GM04503 (cell line): ENCODE measurements at regions not wholly inside any gene's neighbourhood (a gene's known extent, or its start where the extent isn't known, plus 50 kb on each side); places are given as distances from the start of the nearest gene placed in this dataset.
A peak's percentile ranks its signal among the peaks of the same experiment; 100 is the strongest.
"Not testable (repeated sequence)": the region's sequence is repeated elsewhere in the genome, so short reads cannot be mapped to it uniquely, and the experiment has no call there.

Source experiments
- DNase-seq: peaks from one replicate; pipeline ENCODE4 v3.0.0-alpha.2; 2012; ENCODE audit warnings: low read depth

- DNase-seq, result not testable (repeated sequence)
These were observed 53.6 kb upstream of the PLGLB1 start for GRCh38 chr2:87075054-87075790.

GRCh38 chr2:87075791-87076252, 54.2 kb upstream of the PLGLB1 start:
- DNase-seq, result not testable (repeated sequence)

DNA sequence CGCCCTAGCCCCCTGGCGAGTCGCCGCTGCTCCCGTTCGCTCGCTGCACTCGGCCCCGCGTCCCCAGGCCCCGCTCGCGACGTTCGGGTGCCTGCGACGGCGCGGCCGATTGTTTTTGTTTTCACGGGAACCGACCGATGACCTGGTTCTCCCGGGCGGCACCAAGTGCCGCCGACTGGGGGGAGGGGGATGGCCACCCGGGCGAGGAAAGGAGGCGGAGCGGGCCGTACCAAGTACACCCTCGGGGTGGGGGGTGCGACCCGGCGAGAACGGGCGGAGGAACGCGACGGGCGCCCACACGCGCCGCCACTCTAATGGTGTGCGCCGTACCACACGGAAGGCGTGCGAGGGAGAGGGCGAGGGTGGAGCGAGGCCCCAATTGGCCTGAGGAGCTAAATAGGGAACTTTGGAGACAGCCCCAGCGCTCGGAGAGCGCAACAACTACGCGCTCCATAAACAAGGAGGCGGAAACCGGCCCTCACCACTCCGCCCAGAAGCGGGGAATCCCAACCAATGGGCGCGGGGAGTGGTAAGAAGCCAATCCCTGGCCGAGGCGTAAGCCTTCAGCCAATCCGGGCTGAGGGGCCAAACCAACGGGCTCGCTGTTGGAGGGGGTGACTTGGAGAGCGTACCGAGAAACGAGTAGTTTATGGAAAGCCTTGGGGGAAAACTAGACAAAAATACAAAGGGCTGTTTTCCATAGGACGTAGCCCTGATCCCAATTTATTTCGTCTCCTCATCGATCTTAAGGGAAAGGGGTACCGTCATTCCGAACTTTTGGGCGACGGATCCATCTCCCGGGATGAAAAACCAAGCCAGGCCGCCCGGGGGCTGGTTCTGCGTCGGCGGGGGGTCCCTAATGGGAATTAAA, 54.8 kb upstream of the PLGLB1 start:
- peak; percentile 52 for DNase-seq

DNA sequence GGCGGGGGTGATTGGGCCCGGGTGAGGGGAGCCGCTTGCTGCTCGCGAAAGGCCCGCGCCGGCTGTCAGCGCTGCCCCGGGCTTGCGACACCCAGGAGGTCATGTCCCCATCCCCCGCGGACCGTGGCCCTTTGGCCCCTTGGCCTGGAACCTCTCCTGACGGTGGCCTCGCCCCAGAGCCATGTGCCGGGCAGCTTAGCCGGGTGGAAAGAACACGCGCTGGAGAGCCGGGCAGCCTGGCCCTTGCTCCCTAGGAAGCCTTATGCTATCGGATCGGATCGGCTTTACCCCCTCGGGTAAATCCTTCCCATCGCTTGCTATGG, 55.4 kb upstream of the PLGLB1 start:
- not testable (repeated sequence) for DNase-seq

DNA sequence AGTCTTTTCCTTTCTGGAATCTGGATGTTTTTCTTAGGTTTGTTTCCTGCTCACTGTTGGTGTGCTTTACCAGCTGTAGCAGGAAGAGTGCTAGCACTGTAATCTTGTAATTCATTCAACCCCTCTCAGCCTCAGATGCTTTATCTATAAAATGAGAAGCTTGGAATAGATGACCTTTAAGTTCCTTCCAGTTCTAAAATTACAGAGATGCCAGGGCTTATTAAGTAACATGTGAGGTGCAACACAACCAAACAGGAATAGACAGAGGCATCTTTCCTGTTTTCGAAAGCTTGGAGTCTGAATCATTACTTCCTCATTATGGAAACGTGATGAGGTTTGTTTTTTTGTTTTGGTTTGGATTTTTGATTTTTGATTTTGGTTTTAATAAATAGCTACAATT, 60.1 kb upstream of the PLGLB1 start:
- DNase-seq, result not testable (repeated sequence)

DNA sequence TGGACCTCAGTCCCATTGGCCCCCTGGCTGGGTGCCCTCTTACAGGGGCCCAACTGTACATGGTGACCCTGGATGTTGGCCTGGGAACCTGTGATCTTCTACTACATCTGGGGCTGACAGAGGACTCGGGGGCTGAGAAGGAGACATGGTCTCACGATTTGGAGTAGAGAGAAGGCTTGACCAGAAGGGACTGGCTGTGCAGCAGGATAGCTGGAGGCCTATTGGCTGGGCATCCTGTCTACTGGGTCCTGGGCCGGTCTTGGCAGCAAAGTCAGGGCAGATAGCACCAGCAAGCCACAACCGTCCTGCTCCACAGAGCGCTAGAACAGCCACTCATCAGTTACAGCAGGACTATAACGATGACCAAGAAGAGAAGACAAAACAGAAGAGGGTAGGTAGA, 66.4 kb upstream of the PLGLB1 start:
- not testable (repeated sequence) for DNase-seq

DNA sequence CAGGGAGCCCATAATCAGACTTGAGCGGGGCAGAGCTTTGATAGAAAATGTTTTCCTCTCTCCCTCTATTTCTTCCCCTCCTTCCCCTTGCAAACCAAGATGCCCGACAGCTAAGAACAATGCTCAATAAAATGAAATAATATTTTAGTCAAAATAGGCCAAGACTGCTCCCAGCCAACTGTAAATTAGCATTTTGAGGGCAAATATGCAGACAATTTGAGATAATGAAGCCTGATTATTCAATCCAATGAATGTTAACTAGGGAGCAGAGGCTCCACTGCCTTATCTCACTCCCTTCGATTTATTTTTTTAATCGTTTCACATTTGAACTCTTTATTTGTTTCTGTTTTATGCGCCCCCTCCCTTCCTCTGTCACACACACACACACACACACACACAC, 67.8 kb upstream of the PLGLB1 start:
- not testable (repeated sequence) for DNase-seq

DNA sequence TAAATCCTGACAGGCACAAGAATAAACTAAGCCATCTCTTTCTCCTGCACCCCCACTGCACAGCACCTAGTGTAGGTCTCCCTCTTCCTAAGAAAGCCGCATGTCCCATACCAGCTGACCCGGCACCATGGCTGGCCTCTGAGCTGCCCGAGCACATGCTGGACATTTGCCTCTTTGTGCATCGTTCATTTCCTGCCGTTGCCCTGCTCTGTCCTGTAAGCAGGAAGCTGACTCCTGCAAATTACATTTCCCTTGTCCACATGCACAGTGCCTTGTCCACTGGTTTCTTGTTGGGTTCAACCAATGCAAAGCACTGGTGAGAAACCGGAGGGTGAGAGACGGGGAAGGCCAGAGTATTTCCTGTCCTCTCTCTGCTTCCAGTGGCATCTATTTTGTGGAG, 71.6 kb upstream of the PLGLB1 start:
- DNase-seq, result not testable (repeated sequence)

GRCh38 chr2:87093937-87094529, 72.4 kb upstream of the PLGLB1 start:
- DNase-seq, result not testable (repeated sequence)

DNA sequence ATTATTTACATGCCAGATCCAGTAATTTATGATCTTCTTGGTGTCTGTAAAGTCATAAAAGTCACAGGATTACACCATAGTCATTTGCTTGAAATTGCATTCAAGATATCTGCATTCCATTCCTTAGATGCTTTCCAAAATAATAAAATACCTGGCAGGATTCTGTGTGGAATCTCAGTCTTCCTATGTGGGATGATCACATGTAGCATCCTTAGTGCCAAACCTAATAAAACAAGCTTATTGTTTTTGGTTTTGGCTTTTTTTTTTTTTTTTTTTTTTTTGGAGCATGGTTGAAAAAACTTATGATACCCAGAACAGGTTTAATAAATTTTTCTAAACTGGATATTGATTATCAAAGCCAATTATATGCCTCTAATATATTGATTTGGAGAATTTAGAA, 74.2 kb upstream of the PLGLB1 start:
- peak; percentile 29 for DNase-seq

- DNase-seq, result not testable (repeated sequence)
These were observed 107.3 kb upstream of the PLGLB1 start for GRCh38 chr2:87128761-87129553.

GRCh38 chr2:87132577-87132976, 110.9 kb upstream of the PLGLB1 start:
- DNase-seq, result not testable (repeated sequence)

GRCh38 chr2:87151835-87152493, 130.3 kb upstream of the PLGLB1 start:
- not testable (repeated sequence) for DNase-seq

GRCh38 chr2:87174454-87174853, 152.8 kb upstream of the PLGLB1 start:
- not testable (repeated sequence) for DNase-seq

DNA sequence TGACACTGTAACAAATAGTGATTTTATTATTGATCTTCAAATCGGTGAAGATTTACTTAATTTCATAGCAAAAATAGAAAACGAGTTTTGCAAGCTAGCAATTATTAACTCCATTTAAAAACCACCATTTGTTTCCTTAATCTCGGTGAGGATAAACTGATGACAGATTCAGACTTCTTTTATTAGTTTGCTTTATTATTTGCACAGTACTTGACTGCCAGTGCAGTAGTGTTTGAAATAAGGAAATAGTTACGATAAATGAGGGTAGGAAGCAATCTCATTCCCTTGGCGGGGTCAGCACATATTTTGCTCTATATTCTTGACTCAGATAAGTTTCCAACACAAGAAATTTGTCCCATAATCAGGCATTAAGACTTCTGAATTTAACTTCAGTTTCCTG, 161.7 kb upstream of the PLGLB1 start:
- DNase-seq, result not testable (repeated sequence)

DNA sequence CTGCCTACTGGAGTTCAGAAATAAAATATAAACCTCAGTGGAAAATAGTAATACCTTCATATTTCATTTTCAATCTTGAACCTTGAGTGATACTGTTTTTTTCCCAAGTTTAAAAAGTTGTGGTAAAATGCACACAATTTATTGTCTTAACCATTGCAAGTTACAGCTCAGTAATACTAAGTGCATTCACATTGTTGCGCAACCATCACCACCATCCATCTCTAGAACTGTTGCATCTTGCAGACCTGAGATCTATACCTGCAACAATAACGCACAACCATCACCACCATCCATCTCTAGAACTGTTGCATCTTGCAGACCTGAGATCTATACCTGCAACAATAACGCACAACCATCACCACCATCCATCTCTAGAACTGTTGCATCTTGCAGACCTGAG, 162.6 kb upstream of the PLGLB1 start:
- DNase-seq, result not testable (repeated sequence)

DNA sequence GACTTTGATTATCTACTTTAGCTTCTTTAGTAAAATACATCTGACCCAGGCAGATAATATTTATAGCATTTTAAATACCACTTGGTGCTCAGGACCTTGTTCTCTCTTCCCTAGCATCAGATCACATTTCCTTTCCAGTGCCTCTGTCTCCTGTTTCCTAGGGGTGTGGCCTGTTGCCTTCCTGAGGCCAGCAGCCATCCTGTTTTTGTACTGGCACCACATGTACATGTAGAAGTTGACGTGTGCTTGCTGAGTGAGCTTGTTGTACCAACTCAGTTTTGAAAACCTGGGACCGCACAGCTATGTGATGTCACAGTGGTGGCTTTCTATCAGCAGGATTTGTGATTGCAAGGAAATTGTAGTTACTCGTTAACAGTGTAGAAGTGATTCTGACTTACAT, 167.6 kb upstream of the PLGLB1 start:
- not testable (repeated sequence) for DNase-seq

- DNase-seq, result not testable (repeated sequence)
These were observed 171.7 kb upstream of the PLGLB1 start for GRCh38 chr2:87193336-87193735.

DNA sequence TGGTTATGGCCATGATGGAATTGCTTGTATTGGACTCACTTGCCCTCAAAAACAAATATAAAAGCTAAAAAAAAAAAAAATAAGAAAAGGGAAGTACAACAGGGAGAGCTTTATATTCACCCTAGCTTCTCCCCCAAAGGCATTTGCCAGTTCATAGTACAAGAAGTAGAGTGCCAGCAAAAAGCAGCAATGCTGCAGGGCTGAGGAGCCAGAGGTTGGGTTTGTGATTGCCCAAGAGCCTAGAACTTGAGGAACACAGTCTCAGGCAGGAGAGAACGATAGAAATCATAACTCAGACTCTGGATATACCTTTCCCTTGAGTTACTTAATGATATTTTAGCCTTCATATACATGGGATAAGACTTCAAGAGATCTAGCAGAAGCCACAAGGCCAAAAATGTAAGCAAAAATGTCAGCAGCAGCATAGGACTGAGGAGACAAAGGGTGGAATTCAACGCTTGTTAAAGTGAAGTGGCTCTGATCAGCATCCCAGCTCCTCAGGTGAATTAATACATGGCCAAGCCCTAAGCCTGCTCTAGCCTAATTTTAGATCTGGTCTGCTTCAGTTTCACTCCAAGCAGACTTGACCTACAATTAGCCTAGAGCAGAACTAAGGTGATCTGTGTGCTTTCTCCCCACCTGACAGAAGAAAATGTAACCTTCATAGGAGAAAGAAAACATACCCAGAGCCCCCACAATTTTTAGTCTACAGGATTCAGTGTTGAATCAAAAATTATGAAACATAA, 172.8 kb upstream of the PLGLB1 start:
- not testable (repeated sequence) for DNase-seq

GRCh38 chr2:87196720-87197388, 175.2 kb upstream of the PLGLB1 start:
- DNase-seq, result not testable (repeated sequence)
